Neuronal stem cell (in vitro differentiated cells): ENCODE measurements at regions not wholly inside any gene's neighbourhood (a gene's known extent, or its start where the extent isn't known, plus 50 kb on each side); places are given as distances from the start of the nearest gene placed in this dataset.

ENCODE experiments used
- DNase-seq: peaks from one replicate; pipeline ENCODE4 v3.0.0-alpha.2; 2013; ENCODE audit warnings: low spot score
- H2AFZ ChIP-seq: one replicate; pipeline ENCODE4 v1.6.1; 2013; ENCODE audit warnings: mild to moderate bottlenecking, low read length, inconsistent platforms
- H2AK5ac ChIP-seq: 2 replicates; pipeline ENCODE4 v1.6.1; 2013; ENCODE audit warnings: low read depth, mild to moderate bottlenecking, inconsistent platforms, low read length, moderate library complexity, mixed read lengths
- H2BK120ac ChIP-seq: 2 replicates; pipeline ENCODE4 v1.6.1; 2013; ENCODE audit warnings: low read depth, mild to moderate bottlenecking, inconsistent platforms, low read length, moderate library complexity, mixed read lengths
- H2BK12ac ChIP-seq: one replicate; pipeline ENCODE4 v1.6.1; 2013; ENCODE audit warnings: low read length, inconsistent platforms
- H2BK15ac ChIP-seq: 2 replicates; pipeline ENCODE4 v1.6.1; 2013; ENCODE audit warnings: mild to moderate bottlenecking, low read length, inconsistent platforms, mixed read lengths
- H2BK5ac ChIP-seq: one replicate; pipeline ENCODE4 v1.6.1; 2013; ENCODE audit warnings: inconsistent platforms, mild to moderate bottlenecking, low read length, moderate library complexity
- H3K14ac ChIP-seq: one replicate; pipeline ENCODE4 v1.6.1; 2013; ENCODE audit warnings: low read length, inconsistent platforms
- H3K18ac ChIP-seq: 2 replicates; pipeline ENCODE4 v1.6.1; 2013; ENCODE audit warnings: low read length, inconsistent platforms
- H3K23ac ChIP-seq: 2 replicates; pipeline ENCODE4 v1.6.1; 2013; ENCODE audit warnings: low read depth, mild to moderate bottlenecking, mixed read lengths, low read length, inconsistent platforms; ENCODE audit not compliant: poor library complexity
- H3K27ac ChIP-seq: replicated peaks from 3 replicates; pipeline ENCODE4 v1.5.1; 2013; ENCODE audit warnings: low read length, inconsistent platforms
- H3K27me3 ChIP-seq, 3 experiments: 2 replicates each; pipeline ENCODE4 v1.6.1; 2013; ENCODE audit warnings: low read length in 3 of 3, mild to moderate bottlenecking in 2 of 3, inconsistent platforms in 1 of 3, low read depth in 1 of 3, mixed read lengths in 1 of 3, moderate library complexity in 1 of 3; ENCODE audit not compliant: control insufficient read depth in 3 of 3, insufficient read depth in 3 of 3
- H3K36me3 ChIP-seq, 2 donors: replicated peaks in 1 of 2; 2 replicates each; pipeline ENCODE4 v1.6.1; 2013; ENCODE audit warnings: low read length in 2 of 2; ENCODE audit not compliant: control insufficient read depth in 2 of 2, insufficient read depth in 2 of 2
- H3K4ac ChIP-seq: 2 replicates; pipeline ENCODE4 v1.6.1; 2013; ENCODE audit warnings: inconsistent platforms, mild to moderate bottlenecking, low read length, moderate library complexity
- H3K4me1 ChIP-seq, 2 donors: 1 replicate in 1 of 2; 2 replicates in 1 of 2; pipeline ENCODE4 v1.6.1; 2013; ENCODE audit warnings: low read length in 2 of 2, low read depth in 1 of 2; ENCODE audit not compliant: control insufficient read depth in 2 of 2, insufficient read depth in 1 of 2
- H3K4me2 ChIP-seq: one replicate; pipeline ENCODE4 v1.6.1; 2013; ENCODE audit warnings: mild to moderate bottlenecking, low read length, inconsistent platforms; ENCODE audit not compliant: insufficient read depth, poor library complexity, severe bottlenecking
- H3K4me3 ChIP-seq, 2 donors: 2 replicates each; pipeline ENCODE4 v1.5.1; 2013; ENCODE audit warnings: low read length in 2 of 2, mild to moderate bottlenecking in 2 of 2, inconsistent platforms in 1 of 2, moderate library complexity in 1 of 2
- H3K79me1 ChIP-seq: one replicate; pipeline ENCODE4 v1.6.1; 2013; ENCODE audit warnings: low read depth, mild to moderate bottlenecking, inconsistent platforms, low read length, moderate library complexity
- H3K9ac ChIP-seq: one replicate; pipeline ENCODE4 v1.6.1; 2013; ENCODE audit warnings: mild to moderate bottlenecking, low read depth, low read length, inconsistent platforms; ENCODE audit not compliant: poor library complexity
- H3K9me3 ChIP-seq, 2 donors: replicated peaks in 1 of 2; 2 replicates each; pipeline versions ENCODE3 to v1.6.1; 2013; ENCODE audit warnings: low read length in 2 of 2, mild to moderate bottlenecking in 2 of 2, inconsistent platforms in 1 of 2, low read depth in 1 of 2, mixed read lengths in 1 of 2, moderate library complexity in 1 of 2; ENCODE audit not compliant: control insufficient read depth in 2 of 2, insufficient read depth in 1 of 2
- H4K8ac ChIP-seq: one replicate; pipeline ENCODE4 v1.6.1; 2013; ENCODE audit warnings: low read depth, mild to moderate bottlenecking, inconsistent platforms, low read length, moderate library complexity
- H4K91ac ChIP-seq: one replicate; pipeline ENCODE4 v1.6.1; 2013; ENCODE audit warnings: low read length, low read depth, mild to moderate bottlenecking, inconsistent platforms; ENCODE audit not compliant: poor library complexity
- WGBS, 2 donors: extraction: QIAGEN DNeasy Blood & Tissue Kit; methylation state at CpG; one replicate each; pipeline ENCODE4 v1.1.7; 2013; ENCODE audit warnings: missing lambda C conversion rate in 2 of 2, mixed read lengths in 1 of 2; ENCODE audit not compliant: insufficient read length in 2 of 2, insufficient replicate concordance in 1 of 2; ENCODE audit errors: extremely low coverage in 2 of 2; 5-methylcytosine and 5-hydroxymethylcytosine counted together

GRCh38 chr5:88419931-88420330 lies 151.3 kb upstream of the TMEM161B start:
- no peaks in the 10 kb centered on the region for H3K27me3 ChIP-seq
- WGBS, 2 donors: no CpG with 5 or more reads among the region's 3 CpGs
- no peak for DNase-seq

GRCh38 chr5:88407341-88407740 lies 138.7 kb upstream of the TMEM161B start:
- H2BK15ac ChIP-seq: no peak overlapping the region
- no peak overlapping the region for H3K4ac ChIP-seq
- no peak overlapping the region for H3K27ac ChIP-seq
- no peak overlapping the region for H3K14ac ChIP-seq
- WGBS, 2 donors: no CpG with 5 or more reads among the region's 4 CpGs
- no peaks in the 10 kb centered on the region for H3K27me3 ChIP-seq
- H4K8ac ChIP-seq: no peak overlapping the region
- no peaks in the 10 kb centered on the region for H3K9me3 ChIP-seq
- H3K9ac ChIP-seq: no peak overlapping the region
- no peaks in the 10 kb centered on the region for H3K79me1 ChIP-seq
- no peak overlapping the region for H3K18ac ChIP-seq
- H3K36me3 ChIP-seq: no peaks in the 10 kb centered on the region
- no peak overlapping the region for H3K4me3 ChIP-seq
- no peak overlapping the region for H2BK120ac ChIP-seq
- H3K4me1 ChIP-seq: no peaks in the 10 kb centered on the region
- H2BK5ac ChIP-seq: no peak overlapping the region
- no peak overlapping the region for H2AK5ac ChIP-seq
- no peak overlapping the region for H2AFZ ChIP-seq
- no peak overlapping the region for H2BK12ac ChIP-seq
- no peak overlapping the region for H3K23ac ChIP-seq
- H3K4me2 ChIP-seq: no peak overlapping the region
- no peak for DNase-seq
- no peak overlapping the region for H4K91ac ChIP-seq

More at GRCh38 chr5:88419931-88420330, 151.3 kb upstream of the TMEM161B start:
- Histone ChIP-seq H2AFZ (peak overlapping the region; percentile 66), H2BK120ac (no peak overlapping the region), H2BK12ac (no peak overlapping the region), H3K36me3 (no peaks in the 10 kb centered on the region), H2BK15ac (no peak overlapping the region), H2BK5ac (no peak overlapping the region), H4K8ac (no peak overlapping the region), H2AK5ac (no peak overlapping the region), H3K4me2 (no peak overlapping the region), H3K4me3 (no peak overlapping the region), H3K9me3 (no peaks in the 10 kb centered on the region), H4K91ac (no peak overlapping the region), H3K27ac (no peak overlapping the region), H3K79me1 (no peaks in the 10 kb centered on the region), H3K18ac (no peak overlapping the region), H3K9ac (no peak overlapping the region), H3K4ac (no peak overlapping the region), H3K14ac (no peak overlapping the region), H3K23ac (no peak overlapping the region), H3K4me1 (no peaks in the 10 kb centered on the region)

- no peak overlapping the region for H3K14ac ChIP-seq
- H4K8ac ChIP-seq: no peak overlapping the region
- H3K27ac ChIP-seq: no peak overlapping the region
- no peak overlapping the region for H2AFZ ChIP-seq
- no CpG with 5 or more reads among the region's 3 CpGs for WGBS, 2 donors
- H3K4me1 ChIP-seq: peaks cover 0 to 2% of the 10 kb centered on the region in 2 donors
- H3K4me2 ChIP-seq: no peak overlapping the region
- no peak overlapping the region for H4K91ac ChIP-seq
- no peak overlapping the region for H2BK5ac ChIP-seq
- H3K23ac ChIP-seq: no peak overlapping the region
- H2BK12ac ChIP-seq: no peak overlapping the region
- H2BK15ac ChIP-seq: no peak overlapping the region
- no peak overlapping the region for H2BK120ac ChIP-seq
- no peak for DNase-seq
- H3K4me3 ChIP-seq: no peak overlapping the region
- no peak overlapping the region for H3K9ac ChIP-seq
- H2AK5ac ChIP-seq: no peak overlapping the region
- H3K9me3 ChIP-seq: no peaks in the 10 kb centered on the region
- no peaks in the 10 kb centered on the region for H3K79me1 ChIP-seq
- H3K18ac ChIP-seq: no peak overlapping the region
- no peaks in the 10 kb centered on the region for H3K36me3 ChIP-seq
- no peaks in the 10 kb centered on the region for H3K27me3 ChIP-seq
- H3K4ac ChIP-seq: no peak overlapping the region
These were observed 137.1 kb upstream of the TMEM161B start for GRCh38 chr5:88405783-88406182.

- Histone ChIP-seq H3K14ac (no peak overlapping the region), H2AK5ac (no peak overlapping the region), H2BK5ac (no peak overlapping the region), H2BK120ac (no peak overlapping the region), H3K27ac (no peak overlapping the region), H3K9me3 (no peaks in the 10 kb centered on the region), H3K9ac (no peak overlapping the region), H2BK15ac (no peak overlapping the region), H4K91ac (no peak overlapping the region), H3K36me3 (no peaks in the 10 kb centered on the region), H4K8ac (no peak overlapping the region), H3K4ac (no peak overlapping the region), H3K27me3 (no peaks in the 10 kb centered on the region), H2AFZ (no peak overlapping the region), H3K4me3 (no peak overlapping the region), H3K18ac (no peak overlapping the region), H2BK12ac (no peak overlapping the region), H3K23ac (no peak overlapping the region), H3K4me2 (no peak overlapping the region), H3K4me1 (peaks cover 2 to 5% of the 10 kb centered on the region in 2 donors), H3K79me1 (no peaks in the 10 kb centered on the region)
- no CpG with 5 or more reads among the region's 2 CpGs for WGBS, 2 donors
- DNase-seq: no peak
These were observed 135.8 kb upstream of the TMEM161B start for GRCh38 chr5:88404405-88404804.
